ENCODE measurements at regions not wholly inside any gene's neighbourhood (a gene's known extent, or its start where the extent isn't known, plus 50 kb on each side); places are given as distances from the start of the nearest gene placed in this dataset.
A peak's percentile ranks its signal among the peaks of the same experiment; 100 is the strongest.

GRCh38 chr9:111148052-111149017 is 110.1 kb upstream of the LPAR1 start:
- no peak for DNase-seq (ENCODE audit: insufficient read length, low spot score)
- TF ChIP-seq POLR2A (IDR thresholded peaks at IDR 0.05; ENCODE audit: low read depth, low read length): no peak
- FAIRE-seq: no peak

- no peak for FAIRE-seq
- TF ChIP-seq POLR2A (IDR thresholded peaks at IDR 0.05; ENCODE audit: low read depth, low read length): no peak
- no peak for DNase-seq (ENCODE audit: insufficient read length, low spot score)
These were observed 108.8 kb upstream of the LPAR1 start for GRCh38 chr9:111147041-111147440.

GRCh38 chr9:111144741-111145140 is 106.5 kb upstream of the LPAR1 start:
- TF ChIP-seq POLR2A (IDR thresholded peaks at IDR 0.05; ENCODE audit: low read depth, low read length): no peak
- FAIRE-seq: no peak
- DNase-seq (ENCODE audit: insufficient read length, low spot score): no peak

GRCh38 chr9:111136180-111136579 is 97.9 kb upstream of the LPAR1 start:
- FAIRE-seq (no peak), DNase-seq (ENCODE audit: insufficient read length, low spot score) (no peak)
- no peak for TF ChIP-seq POLR2A (IDR thresholded peaks at IDR 0.05; ENCODE audit: low read depth, low read length)

GRCh38 chr9:111131211-111131610 is 92.9 kb upstream of the LPAR1 start:
- DNase-seq (ENCODE audit: insufficient read length, low spot score) (no peak), FAIRE-seq (no peak)
- TF ChIP-seq POLR2A (IDR thresholded peaks at IDR 0.05; ENCODE audit: low read depth, low read length): no peak

- no peak for FAIRE-seq
- TF ChIP-seq POLR2A (IDR thresholded peaks at IDR 0.05; ENCODE audit: low read depth, low read length): no peak
- DNase-seq (ENCODE audit: insufficient read length, low spot score): no peak
These were observed 82.3 kb upstream of the LPAR1 start for GRCh38 chr9:111120526-111120925.

GRCh38 chr9:111118256-111118948 is 80.1 kb upstream of the LPAR1 start:
- TF ChIP-seq POLR2A (IDR thresholded peaks at IDR 0.05; ENCODE audit: low read depth, low read length): no peak
- peak; percentile 43 for FAIRE-seq
- peak; percentile 6 for DNase-seq (ENCODE audit: insufficient read length, low spot score)

GRCh38 chr9:111114486-111114885 is 76.2 kb upstream of the LPAR1 start:
- no peak for FAIRE-seq
- no peak for DNase-seq (ENCODE audit: insufficient read length, low spot score)
- TF ChIP-seq POLR2A (IDR thresholded peaks at IDR 0.05; ENCODE audit: low read depth, low read length): no peak

GRCh38 chr9:111113712-111114111 is 75.4 kb upstream of the LPAR1 start:
- no peak for FAIRE-seq
- no peak for TF ChIP-seq POLR2A (IDR thresholded peaks at IDR 0.05; ENCODE audit: low read depth, low read length)
- DNase-seq (ENCODE audit: insufficient read length, low spot score): no peak

- FAIRE-seq (no peak), DNase-seq (ENCODE audit: insufficient read length, low spot score) (no peak)
- TF ChIP-seq POLR2A (IDR thresholded peaks at IDR 0.05; ENCODE audit: low read depth, low read length): no peak
These were observed 72.5 kb upstream of the LPAR1 start for GRCh38 chr9:111110805-111111204.

GRCh38 chr9:111108946-111109345 is 70.7 kb upstream of the LPAR1 start:
- FAIRE-seq (no peak), DNase-seq (ENCODE audit: insufficient read length, low spot score) (no peak)
- no peak for TF ChIP-seq POLR2A (IDR thresholded peaks at IDR 0.05; ENCODE audit: low read depth, low read length)

GRCh38 chr9:111107141-111107540 is 68.9 kb upstream of the LPAR1 start:
- no peak for TF ChIP-seq POLR2A (IDR thresholded peaks at IDR 0.05; ENCODE audit: low read depth, low read length)
- DNase-seq (ENCODE audit: insufficient read length, low spot score) (no peak), FAIRE-seq (no peak)

- TF ChIP-seq POLR2A (IDR thresholded peaks at IDR 0.05; ENCODE audit: low read depth, low read length): no peak
- no peak for DNase-seq (ENCODE audit: insufficient read length, low spot score)
- FAIRE-seq: no peak
These were observed 67.9 kb upstream of the LPAR1 start for GRCh38 chr9:111106202-111106601.

GRCh38 chr9:111102793-111103464 is 64.7 kb upstream of the LPAR1 start:
- DNase-seq (ENCODE audit: insufficient read length, low spot score) (no peak), FAIRE-seq (no peak)
- no peak for TF ChIP-seq POLR2A (IDR thresholded peaks at IDR 0.05; ENCODE audit: low read depth, low read length)
